ENCODE measurements at regions not wholly inside any gene's neighbourhood (a gene's known extent, or its start where the extent isn't known, plus 50 kb on each side); places are given as distances from the start of the nearest gene placed in this dataset.

GRCh38 chr18:64273724-64274123 lies 124.8 kb upstream of the LINC00305 start:
- TF ChIP-seq, protein P1, sequence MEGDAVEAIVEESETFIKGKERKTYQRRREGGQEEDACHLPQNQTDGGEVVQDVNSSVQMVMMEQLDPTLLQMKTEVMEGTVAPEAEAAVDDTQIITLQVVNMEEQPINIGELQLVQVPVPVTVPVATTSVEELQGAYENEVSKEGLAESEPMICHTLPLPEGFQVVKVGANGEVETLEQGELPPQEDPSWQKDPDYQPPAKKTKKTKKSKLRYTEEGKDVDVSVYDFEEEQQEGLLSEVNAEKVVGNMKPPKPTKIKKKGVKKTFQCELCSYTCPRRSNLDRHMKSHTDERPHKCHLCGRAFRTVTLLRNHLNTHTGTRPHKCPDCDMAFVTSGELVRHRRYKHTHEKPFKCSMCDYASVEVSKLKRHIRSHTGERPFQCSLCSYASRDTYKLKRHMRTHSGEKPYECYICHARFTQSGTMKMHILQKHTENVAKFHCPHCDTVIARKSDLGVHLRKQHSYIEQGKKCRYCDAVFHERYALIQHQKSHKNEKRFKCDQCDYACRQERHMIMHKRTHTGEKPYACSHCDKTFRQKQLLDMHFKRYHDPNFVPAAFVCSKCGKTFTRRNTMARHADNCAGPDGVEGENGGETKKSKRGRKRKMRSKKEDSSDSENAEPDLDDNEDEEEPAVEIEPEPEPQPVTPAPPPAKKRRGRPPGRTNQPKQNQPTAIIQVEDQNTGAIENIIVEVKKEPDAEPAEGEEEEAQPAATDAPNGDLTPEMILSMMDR (IDR thresholded peaks at IDR 0.05) = no peak
- Histone ChIP-seq H3K4me3 (no peak overlapping the region), H3K9me3 (no peaks in the 10 kb centered on the region), H3K36me3 (no peaks in the 10 kb centered on the region), H3K27me3 (no peaks in the 10 kb centered on the region), H3K27ac (no peak overlapping the region), H3K4me1 (no peaks in the 10 kb centered on the region)
- intact Hi-C loops (cut with DNase I) = no loop called here
- no peak for DNase-seq (ENCODE audit: low spot score in 2 of 2)

GRCh38 chr18:64271975-64272659 lies 123.2 kb upstream of the LINC00305 start:
- TF ChIP-seq, protein P1 (IDR thresholded peaks at IDR 0.05) = no peak
- Histone ChIP-seq H3K9me3 (no peaks in the 10 kb centered on the region), H3K36me3 (no peaks in the 10 kb centered on the region), H3K4me3 (no peak overlapping the region), H3K27me3 (no peaks in the 10 kb centered on the region), H3K4me1 (no peaks in the 10 kb centered on the region), H3K27ac (no peak overlapping the region)
- DNase-seq (ENCODE audit: low spot score in 2 of 2) = no peak
- intact Hi-C loops (cut with DNase I) = no loop called here

DNA sequence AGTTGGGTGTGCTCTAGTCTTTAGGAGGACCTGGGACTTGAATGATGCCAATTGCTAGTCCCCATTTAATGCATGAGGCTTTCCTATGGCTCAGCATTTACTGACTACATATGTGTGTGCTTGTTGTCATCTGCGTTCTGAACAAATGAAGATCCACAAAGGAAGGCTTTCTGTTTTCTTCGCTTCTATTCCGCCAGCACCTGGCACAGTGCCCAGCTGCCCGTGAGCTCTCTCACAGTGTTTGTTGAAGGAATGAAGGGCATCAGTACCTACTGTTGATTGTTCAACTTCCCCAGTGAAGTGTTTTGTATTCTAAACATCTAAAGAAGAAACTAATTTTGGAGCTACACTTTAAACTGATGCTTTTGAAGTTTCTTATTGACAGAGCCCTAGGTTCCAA lies 122.4 kb upstream of the LINC00305 start:
- Histone ChIP-seq H3K27ac (no peak overlapping the region), H3K4me3 (no peak overlapping the region), H3K4me1 (no peaks in the 10 kb centered on the region), H3K9me3 (no peaks in the 10 kb centered on the region), H3K36me3 (no peaks in the 10 kb centered on the region), H3K27me3 (no peaks in the 10 kb centered on the region)
- no peak for DNase-seq (ENCODE audit: low spot score in 2 of 2)
- TF ChIP-seq, protein P1 (IDR thresholded peaks at IDR 0.05) = no peak
- intact Hi-C loops (cut with DNase I) = no loop called here

- H3K27me3 ChIP-seq = no peaks in the 10 kb centered on the region
- H3K36me3 ChIP-seq = no peaks in the 10 kb centered on the region
- H3K4me3 ChIP-seq = no peak overlapping the region
- no peak overlapping the region for H3K27ac ChIP-seq
- H3K4me1 ChIP-seq = no peaks in the 10 kb centered on the region
- no peak for DNase-seq (ENCODE audit: low spot score in 2 of 2)
- H3K9me3 ChIP-seq = no peaks in the 10 kb centered on the region
- intact Hi-C loops (cut with DNase I) = no loop called here
- TF ChIP-seq, protein P1 (IDR thresholded peaks at IDR 0.05) = no peak
Observed at GRCh38 chr18:64270608-64271007, 121.7 kb upstream of the LINC00305 start.

DNA sequence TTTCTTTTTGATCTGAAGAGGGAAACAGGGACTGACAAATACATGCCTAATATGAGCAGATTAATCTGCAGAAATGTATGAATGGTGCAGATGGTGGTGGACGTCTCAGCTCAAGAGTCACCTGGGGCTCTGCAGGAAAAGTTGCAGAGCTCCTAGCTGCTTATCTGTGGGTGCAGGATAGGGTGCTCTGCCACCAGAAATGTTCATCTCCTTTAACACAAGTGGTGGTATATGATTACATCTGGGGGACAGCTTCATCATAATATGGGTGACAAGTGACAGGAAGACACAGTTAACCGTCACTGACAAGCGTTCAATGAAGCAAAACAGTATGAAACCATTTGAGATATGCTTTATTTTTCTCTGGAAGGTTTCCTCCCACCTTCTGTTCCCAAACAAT lies 121.2 kb upstream of the LINC00305 start:
- Histone ChIP-seq H3K36me3 (no peaks in the 10 kb centered on the region), H3K27ac (no peak overlapping the region), H3K9me3 (no peaks in the 10 kb centered on the region), H3K4me1 (no peaks in the 10 kb centered on the region), H3K4me3 (no peak overlapping the region), H3K27me3 (no peaks in the 10 kb centered on the region)
- intact Hi-C loops (cut with DNase I) = no loop called here
- DNase-seq (ENCODE audit: low spot score in 2 of 2) = no peak
- TF ChIP-seq, protein P1 (IDR thresholded peaks at IDR 0.05) = no peak

- Histone ChIP-seq H3K4me3 (no peak overlapping the region), H3K27me3 (no peaks in the 10 kb centered on the region), H3K4me1 (no peaks in the 10 kb centered on the region), H3K36me3 (no peaks in the 10 kb centered on the region), H3K27ac (no peak overlapping the region), H3K9me3 (no peaks in the 10 kb centered on the region)
- intact Hi-C loops (cut with DNase I) = no loop called here
- DNase-seq (ENCODE audit: low spot score in 2 of 2) = no peak
- TF ChIP-seq, protein P1 (IDR thresholded peaks at IDR 0.05) = no peak
Observed at GRCh38 chr18:64264171-64264570, 115.3 kb upstream of the LINC00305 start.
